KMS-11 (cell line): ENCODE measurements at regions not wholly inside any gene's neighbourhood (a gene's known extent, or its start where the extent isn't known, plus 50 kb on each side); places are given as distances from the start of the nearest gene placed in this dataset.

ENCODE experiments used
- H2AFZ ChIP-seq: fragments of 200-600 bp; sonication (generic); 2 replicates; pipeline ENCODE4 v1.6.1; 2016; ENCODE audit warnings: antibody characterized with exemption, mixed run types, low read depth
- H3K27ac ChIP-seq: fragments of 200-600 bp; sonication (generic); 2 replicates; pipeline ENCODE4 v1.6.1; 2016; ENCODE audit warnings: mild to moderate bottlenecking, mixed run types
- H3K27me3 ChIP-seq: fragments of 200-600 bp; sonication (generic); 2 replicates; pipeline ENCODE4 v1.6.1; 2017; ENCODE audit warnings: mild to moderate bottlenecking, low read depth, mixed run types, moderate library complexity; ENCODE audit not compliant: insufficient read depth
- H3K36me3 ChIP-seq: fragments of 200-600 bp; sonication (generic); 2 replicates; pipeline ENCODE4 v1.6.1; 2017; ENCODE audit warnings: mild to moderate bottlenecking, mixed run types; ENCODE audit not compliant: insufficient read depth
- H3K4me1 ChIP-seq: fragments of 200-600 bp; sonication (generic); 2 replicates; pipeline ENCODE4 v1.6.1; 2016; ENCODE audit warnings: mild to moderate bottlenecking, low read depth, mixed run types; ENCODE audit not compliant: poor library complexity, severe bottlenecking
- H3K4me2 ChIP-seq: fragments of 200-600 bp; sonication (generic); 2 replicates; pipeline ENCODE4 v1.7.0; 2016; ENCODE audit warnings: mild to moderate bottlenecking, mixed run types
- H3K4me3 ChIP-seq: fragments of 200-600 bp; sonication (generic); IDR thresholded peaks from 2 replicates; pipeline ENCODE4 v1.6.1; 2017; ENCODE audit warnings: low read depth, low read length, mixed read lengths; ENCODE audit not compliant: insufficient read depth
- H3K79me2 ChIP-seq: fragments of 200-600 bp; sonication (generic); 2 replicates; pipeline ENCODE4 v1.6.1; 2016; ENCODE audit warnings: low read depth, mixed run types; ENCODE audit not compliant: insufficient read depth
- H3K9ac ChIP-seq: fragments of 200-600 bp; sonication (generic); 2 replicates; pipeline ENCODE4 v1.6.1; 2016; ENCODE audit warnings: mild to moderate bottlenecking, mixed run types
- H4K20me1 ChIP-seq: fragments of 200-600 bp; sonication (generic); 2 replicates; pipeline ENCODE4 v1.6.1; 2016; ENCODE audit warnings: mild to moderate bottlenecking, mixed run types; ENCODE audit not compliant: insufficient read depth
- CTCF ChIP-seq: fragments of 200-600 bp; sonication (generic); conservative IDR thresholded peaks from 2 replicates; pipeline ENCODE4 v1.6.1; 2017; ENCODE audit warnings: low read depth, mild to moderate bottlenecking, antibody characterized with exemption, low read length, moderate library complexity, mixed read lengths

GRCh38 chr7:10739401-10739800 is 234.3 kb upstream of the PHF14 start:
- Histone ChIP-seq H3K79me2 (no peaks in the 10 kb centered on the region), H3K27me3 (no peaks in the 10 kb centered on the region), H3K27ac (no peak overlapping the region), H3K36me3 (no peaks in the 10 kb centered on the region), H3K4me1 (peaks cover 44% of the 10 kb centered on the region), H4K20me1 (no peaks in the 10 kb centered on the region), H3K9ac (no peak overlapping the region), H3K4me3 (no peak overlapping the region), H2AFZ (no peak overlapping the region), H3K4me2 (no peak overlapping the region)
- TF ChIP-seq CTCF: no peak

GRCh38 chr7:10740805-10741204 is 232.9 kb upstream of the PHF14 start:
- Histone ChIP-seq H3K4me3 (no peak overlapping the region), H3K4me1 (peaks cover 44% of the 10 kb centered on the region), H3K79me2 (no peaks in the 10 kb centered on the region), H3K9ac (no peak overlapping the region), H3K4me2 (peak overlapping the region; percentile 49), H2AFZ (no peak overlapping the region), H3K27me3 (no peaks in the 10 kb centered on the region), H3K36me3 (no peaks in the 10 kb centered on the region), H4K20me1 (no peaks in the 10 kb centered on the region), H3K27ac (no peak overlapping the region)
- no peak for TF ChIP-seq CTCF

- Histone ChIP-seq H3K27ac (no peak overlapping the region), H2AFZ (no peak overlapping the region), H3K4me3 (no peak overlapping the region), H3K9ac (no peak overlapping the region), H3K27me3 (no peaks in the 10 kb centered on the region), H3K4me1 (no peaks in the 10 kb centered on the region), H3K4me2 (no peak overlapping the region), H3K79me2 (no peaks in the 10 kb centered on the region), H3K36me3 (no peaks in the 10 kb centered on the region), H4K20me1 (no peaks in the 10 kb centered on the region)
- no peak for TF ChIP-seq CTCF
Observed at GRCh38 chr7:10756981-10757380, 216.7 kb upstream of the PHF14 start.

GRCh38 chr7:10759120-10759519 is 214.6 kb upstream of the PHF14 start:
- H3K36me3 ChIP-seq: no peaks in the 10 kb centered on the region
- TF ChIP-seq CTCF: no peak

More at GRCh38 chr7:10759120-10759519, 214.6 kb upstream of the PHF14 start:
- no peak overlapping the region for H3K4me2 ChIP-seq
- no peak overlapping the region for H3K27ac ChIP-seq
- H3K4me1 ChIP-seq: no peaks in the 10 kb centered on the region
- no peaks in the 10 kb centered on the region for H4K20me1 ChIP-seq
- no peak overlapping the region for H3K4me3 ChIP-seq
- no peaks in the 10 kb centered on the region for H3K27me3 ChIP-seq
- H2AFZ ChIP-seq: no peak overlapping the region
- no peak overlapping the region for H3K9ac ChIP-seq
- no peaks in the 10 kb centered on the region for H3K79me2 ChIP-seq
